ENCODE measurements at regions not wholly inside any gene's neighbourhood (a gene's known extent, or its start where the extent isn't known, plus 50 kb on each side); places are given as distances from the start of the nearest gene placed in this dataset.

GRCh38 chr2:187051350-187051749 is 202.4 kb upstream of the ZSWIM2 start (continued):
- TF ChIP-seq, protein P1, sequence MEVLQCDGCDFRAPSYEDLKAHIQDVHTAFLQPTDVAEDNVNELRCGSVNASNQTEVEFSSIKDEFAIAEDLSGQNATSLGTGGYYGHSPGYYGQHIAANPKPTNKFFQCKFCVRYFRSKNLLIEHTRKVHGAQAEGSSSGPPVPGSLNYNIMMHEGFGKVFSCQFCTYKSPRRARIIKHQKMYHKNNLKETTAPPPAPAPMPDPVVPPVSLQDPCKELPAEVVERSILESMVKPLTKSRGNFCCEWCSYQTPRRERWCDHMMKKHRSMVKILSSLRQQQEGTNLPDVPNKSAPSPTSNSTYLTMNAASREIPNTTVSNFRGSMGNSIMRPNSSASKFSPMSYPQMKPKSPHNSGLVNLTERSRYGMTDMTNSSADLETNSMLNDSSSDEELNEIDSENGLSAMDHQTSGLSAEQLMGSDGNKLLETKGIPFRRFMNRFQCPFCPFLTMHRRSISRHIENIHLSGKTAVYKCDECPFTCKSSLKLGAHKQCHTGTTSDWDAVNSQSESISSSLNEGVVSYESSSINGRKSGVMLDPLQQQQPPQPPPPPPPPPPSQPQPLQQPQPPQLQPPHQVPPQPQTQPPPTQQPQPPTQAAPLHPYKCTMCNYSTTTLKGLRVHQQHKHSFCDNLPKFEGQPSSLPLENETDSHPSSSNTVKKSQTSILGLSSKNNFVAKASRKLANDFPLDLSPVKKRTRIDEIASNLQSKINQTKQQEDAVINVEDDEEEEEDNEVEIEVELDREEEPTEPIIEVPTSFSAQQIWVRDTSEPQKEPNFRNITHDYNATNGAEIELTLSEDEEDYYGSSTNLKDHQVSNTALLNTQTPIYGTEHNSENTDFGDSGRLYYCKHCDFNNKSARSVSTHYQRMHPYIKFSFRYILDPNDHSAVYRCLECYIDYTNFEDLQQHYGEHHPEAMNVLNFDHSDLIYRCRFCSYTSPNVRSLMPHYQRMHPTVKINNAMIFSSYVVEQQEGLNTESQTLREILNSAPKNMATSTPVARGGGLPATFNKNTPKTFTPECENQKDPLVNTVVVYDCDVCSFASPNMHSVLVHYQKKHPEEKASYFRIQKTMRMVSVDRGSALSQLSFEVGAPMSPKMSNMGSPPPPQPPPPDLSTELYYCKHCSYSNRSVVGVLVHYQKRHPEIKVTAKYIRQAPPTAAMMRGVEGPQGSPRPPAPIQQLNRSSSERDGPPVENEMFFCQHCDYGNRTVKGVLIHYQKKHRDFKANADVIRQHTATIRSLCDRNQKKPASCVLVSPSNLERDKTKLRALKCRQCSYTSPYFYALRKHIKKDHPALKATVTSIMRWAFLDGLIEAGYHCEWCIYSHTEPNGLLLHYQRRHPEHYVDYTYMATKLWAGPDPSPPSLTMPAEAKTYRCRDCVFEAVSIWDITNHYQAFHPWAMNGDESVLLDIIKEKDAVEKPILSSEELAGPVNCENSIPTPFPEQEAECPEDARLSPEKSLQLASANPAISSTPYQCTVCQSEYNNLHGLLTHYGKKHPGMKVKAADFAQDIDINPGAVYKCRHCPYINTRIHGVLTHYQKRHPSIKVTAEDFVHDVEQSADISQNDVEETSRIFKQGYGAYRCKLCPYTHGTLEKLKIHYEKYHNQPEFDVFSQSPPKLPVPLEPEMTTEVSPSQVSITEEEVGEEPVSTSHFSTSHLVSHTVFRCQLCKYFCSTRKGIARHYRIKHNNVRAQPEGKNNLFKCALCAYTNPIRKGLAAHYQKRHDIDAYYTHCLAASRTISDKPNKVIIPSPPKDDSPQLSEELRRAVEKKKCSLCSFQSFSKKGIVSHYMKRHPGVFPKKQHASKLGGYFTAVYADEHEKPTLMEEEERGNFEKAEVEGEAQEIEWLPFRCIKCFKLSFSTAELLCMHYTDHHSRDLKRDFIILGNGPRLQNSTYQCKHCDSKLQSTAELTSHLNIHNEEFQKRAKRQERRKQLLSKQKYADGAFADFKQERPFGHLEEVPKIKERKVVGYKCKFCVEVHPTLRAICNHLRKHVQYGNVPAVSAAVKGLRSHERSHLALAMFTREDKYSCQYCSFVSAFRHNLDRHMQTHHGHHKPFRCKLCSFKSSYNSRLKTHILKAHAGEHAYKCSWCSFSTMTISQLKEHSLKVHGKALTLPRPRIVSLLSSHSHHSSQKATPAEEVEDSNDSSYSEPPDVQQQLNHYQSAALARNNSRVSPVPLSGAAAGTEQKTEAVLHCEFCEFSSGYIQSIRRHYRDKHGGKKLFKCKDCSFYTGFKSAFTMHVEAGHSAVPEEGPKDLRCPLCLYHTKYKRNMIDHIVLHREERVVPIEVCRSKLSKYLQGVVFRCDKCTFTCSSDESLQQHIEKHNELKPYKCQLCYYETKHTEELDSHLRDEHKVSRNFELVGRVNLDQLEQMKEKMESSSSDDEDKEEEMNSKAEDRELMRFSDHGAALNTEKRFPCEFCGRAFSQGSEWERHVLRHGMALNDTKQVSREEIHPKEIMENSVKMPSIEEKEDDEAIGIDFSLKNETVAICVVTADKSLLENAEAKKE (CRISPR knock-in tag; IDR thresholded peaks at IDR 0.05) = no peak
- TF ChIP-seq STAT1 (IDR thresholded peaks at IDR 0.05; ENCODE audit: unreplicated experiment) (no peak), REST (IDR thresholded peaks at IDR 0.05; ENCODE audit: unreplicated experiment) (no peak), EZH2 (IDR thresholded peaks at IDR 0.05; ENCODE audit: low read depth, unreplicated experiment) (no peak), CREB1 (CRISPR knock-in tag; IDR thresholded peaks at IDR 0.05; ENCODE audit: low read depth) (no peak), ETS1 (IDR thresholded peaks at IDR 0.05) (no peak), NANOG (IDR thresholded peaks at IDR 0.05; ENCODE audit: borderline replicate concordance) (no peak), JUNB (IDR thresholded peaks at IDR 0.05; ENCODE audit: unreplicated experiment) (no peak), ZNF114 (CRISPR knock-in tag; IDR thresholded peaks at IDR 0.05) (no peak), ZNF331 (CRISPR knock-in tag; IDR thresholded peaks at IDR 0.05; ENCODE audit: low read depth) (no peak)

Data from GM23338 (cell line).